HepG2 (cell line): ENCODE measurements at regions not wholly inside any gene's neighbourhood (a gene's known extent, or its start where the extent isn't known, plus 50 kb on each side); places are given as distances from the start of the nearest gene placed in this dataset.
A peak's percentile ranks its signal among the peaks of the same experiment; 100 is the strongest.

ENCODE experiments used
- ATAC-seq: fragments of 200-7000 bp; cut with Tn5 transposase; 3 replicates; pipeline ENCODE4 v1.9.1; 2020; ENCODE audit warnings: mild to moderate bottlenecking, moderate library complexity
- BruUV-seq: library from RNA; stranded (reverse); fragments of 400-500 nt; replicated peaks from 2 replicates; lab custom pipeline; 2021; lab: Mats Ljungman, UMichigan
- CTCF ChIA-PET: fragments of 300-600 bp; formaldehyde crosslinking; extraction: SDS; loops from one replicate; lab custom pipeline; 2021; ENCODE audit warnings: low total read pairs, inconsistent platforms, low intra/inter-chr PET ratio; lab: Yijun Ruan, JAX
- POLR2A ChIA-PET: fragments of 350-600 bp; sonication (Branson Sonifier 250); formaldehyde crosslinking; loops from one replicate; lab custom pipeline; 2020; ENCODE audit warnings: antibody characterized with exemption, inconsistent platforms; lab: Yijun Ruan, JAX
- DNase-seq: peaks from one replicate; pipeline ENCODE4 v3.0.0-alpha.2; 2015; ENCODE audit warnings: low spot score
- FAIRE-seq: peaks from 3 replicates; lab custom pipeline; 2011; peaks lifted over from hg19 to GRCh38; lab: Jason Lieb, UNC
- H2AFZ ChIP-seq: one replicate; pipeline ENCODE4 v1.6.1; 2011; ENCODE audit warnings: low read length, inconsistent platforms
- H3K27ac ChIP-seq: fragments of 300-600 bp; 3 replicates; pipeline ENCODE4 v1.8.0; 2011; ENCODE audit warnings: mixed run types, mild to moderate bottlenecking, mixed read lengths, low read length, inconsistent platforms; ENCODE audit not compliant: insufficient read depth; ENCODE audit errors: extremely low read length
- H3K27me3 ChIP-seq, 2 experiments: fragments of 200-600 bp in 1 of 2; 2 replicates in 1 of 2; 3 replicates in 1 of 2; pipeline versions ENCODE4 v1.6.0 to v1.8.0; 2011; ENCODE audit warnings: low read length in 2 of 2, mild to moderate bottlenecking in 2 of 2, moderate library complexity in 2 of 2, inconsistent platforms in 1 of 2; ENCODE audit not compliant: insufficient read depth in 2 of 2, control insufficient read depth in 1 of 2
- H3K36me3 ChIP-seq, 2 experiments: fragments of 200-600 bp in 1 of 2; replicated peaks in 1 of 2; 2 replicates in 1 of 2; 3 replicates in 1 of 2; pipeline versions ENCODE4 v1.5.1 to v1.8.0; 2011; ENCODE audit warnings: low read length in 2 of 2, inconsistent platforms in 1 of 2; ENCODE audit not compliant: insufficient read depth in 2 of 2, control insufficient read depth in 1 of 2
- H3K4me1 ChIP-seq: 2 replicates; pipeline ENCODE4 v1.5.1; 2012; ENCODE audit warnings: low read length, inconsistent platforms; ENCODE audit not compliant: insufficient read depth
- H3K4me2 ChIP-seq: 2 replicates; pipeline ENCODE4 v1.6.0; 2011; ENCODE audit warnings: low read depth, low read length, inconsistent platforms
- H3K4me3 ChIP-seq, 3 experiments: fragments of 200-600 bp in 1 of 3; sonication (generic), shearing (Covaris generic) in 1 of 3; replicated peaks in 1 of 3; 2 replicates each; pipeline ENCODE4 v1.5.1; 2011 to 2016; ENCODE audit warnings: low read length in 3 of 3, inconsistent platforms in 2 of 3, low read depth in 2 of 3, mild to moderate bottlenecking in 2 of 3, control low read depth in 1 of 3, mixed read lengths in 1 of 3; ENCODE audit not compliant: insufficient read depth in 1 of 3
- H3K79me2 ChIP-seq: one replicate; pipeline ENCODE4 v1.6.1; 2011; ENCODE audit warnings: low read length, inconsistent platforms; ENCODE audit not compliant: insufficient read depth
- H3K9ac ChIP-seq: 2 replicates; pipeline ENCODE4 v1.6.0; 2011; ENCODE audit warnings: mild to moderate bottlenecking, low read depth, low read length, inconsistent platforms; ENCODE audit not compliant: insufficient read depth
- H3K9me3 ChIP-seq: 2 replicates; pipeline ENCODE4 v1.5.1; 2012; ENCODE audit warnings: mild to moderate bottlenecking, low read length
- H4K20me1 ChIP-seq: 2 replicates; pipeline ENCODE4 v1.6.0; 2011; ENCODE audit warnings: inconsistent platforms, mild to moderate bottlenecking, low read length, moderate library complexity; ENCODE audit not compliant: insufficient read depth
- ARID4A ChIP-seq: sonication (generic); formaldehyde crosslinking; IDR thresholded peaks from 2 replicates; pipeline ENCODE4 v1.5.0; 2020; ENCODE audit warnings: mild to moderate bottlenecking, missing genetic modification reagents, borderline replicate concordance
- FOSL1 ChIP-seq: sonication (generic); formaldehyde crosslinking; IDR thresholded peaks from 2 replicates; pipeline ENCODE4 v1.9.0; 2021; ENCODE audit warnings: missing genetic modification reagents, borderline replicate concordance
- HOXA3 ChIP-seq: sonication (generic); formaldehyde crosslinking; IDR thresholded peaks from 2 replicates; pipeline ENCODE4 v1.5.0; 2020; ENCODE audit warnings: missing genetic modification reagents
- ISL2 ChIP-seq: sonication (generic); formaldehyde crosslinking; IDR thresholded peaks from 2 replicates; pipeline ENCODE4 v1.5.0; 2020; ENCODE audit warnings: missing genetic modification reagents
- KAT7 ChIP-seq: IDR thresholded peaks from 2 replicates; pipeline ENCODE4 v1.6.1; 2018; ENCODE audit warnings: borderline replicate concordance, missing compliant biosample characterization
- KLF15 ChIP-seq: sonication (generic); formaldehyde crosslinking; IDR thresholded peaks from 2 replicates; pipeline ENCODE4 v1.8.1; 2023; ENCODE audit warnings: borderline replicate concordance, mild to moderate bottlenecking, inconsistent platforms, missing genetic modification reagents, mixed read lengths
- MAX ChIP-seq: IDR thresholded peaks from 2 replicates; pipeline ENCODE4 v1.6.1; 2012; ENCODE audit warnings: inconsistent platforms
- MED1 ChIP-seq: sonication (generic); formaldehyde crosslinking; IDR thresholded peaks from 2 replicates; pipeline ENCODE4 v1.4.0; 2020; ENCODE audit warnings: missing genetic modification reagents
- NAIF1 ChIP-seq: sonication (generic); formaldehyde crosslinking; IDR thresholded peaks from 2 replicates; pipeline ENCODE4 v1.5.0; 2020; ENCODE audit warnings: mild to moderate bottlenecking, missing genetic modification reagents, borderline replicate concordance
- RBFOX2 ChIP-seq: fragments of 200-400 bp; formaldehyde crosslinking; IDR thresholded peaks from 2 replicates; pipeline ENCODE4 v1.6.1; 2017; ENCODE audit warnings: low read depth, mild to moderate bottlenecking, low read length
- SAFB2 ChIP-seq: sonication (generic); formaldehyde crosslinking; IDR thresholded peaks from 2 replicates; pipeline ENCODE4 v1.5.1; 2020; ENCODE audit warnings: missing genetic modification reagents, low read depth, mild to moderate bottlenecking, borderline replicate concordance
- SNAPC4 ChIP-seq: sonication (generic); formaldehyde crosslinking; IDR thresholded peaks from 2 replicates; pipeline ENCODE4 v1.4.0; 2020; ENCODE audit warnings: mild to moderate bottlenecking, missing genetic modification reagents
- SRSF1 ChIP-seq: fragments of 200-400 bp; formaldehyde crosslinking; optimal IDR thresholded peaks from 2 replicates; pipeline ENCODE3; 2017; ENCODE audit warnings: mild to moderate bottlenecking, low read depth, low read length, moderate library complexity
- ZBTB8A ChIP-seq: sonication (generic); formaldehyde crosslinking; IDR thresholded peaks from 2 replicates; pipeline ENCODE4 v1.4.0; 2020; ENCODE audit warnings: mild to moderate bottlenecking, low read depth, missing genetic modification reagents, borderline replicate concordance
- ZNF7 ChIP-seq: IDR thresholded peaks from 2 replicates; pipeline ENCODE4 v1.6.1; 2016; ENCODE audit warnings: missing biosample characterization, missing genetic modification reagents
- ZNF792 ChIP-seq: IDR thresholded peaks from 2 replicates; pipeline ENCODE4 v1.6.1; 2016
- ZNF891 ChIP-seq: sonication (generic); formaldehyde crosslinking; IDR thresholded peaks from 2 replicates; pipeline ENCODE4 v1.5.0; 2020; ENCODE audit warnings: mild to moderate bottlenecking, missing genetic modification reagents
- WGBS: methylation state at CpG from one replicate; pipeline ENCODE4 v1.1.6; 2017; ENCODE audit warnings: low lambda C conversion rate; 5-methylcytosine and 5-hydroxymethylcytosine counted together
- in situ Hi-C: cut with HindIII; loops from 2 replicates; pipeline ENCODE4 v1.10.0; 2017; ENCODE audit warnings: low pct_unique_long_range_greater_than_20kb; ENCODE audit not compliant: extremely low pct_ligation_motif_present
- intact Hi-C: fragments of 100-400 bp; cut with micrococcal nuclease; formaldehyde crosslinking; loops from one replicate; pipeline ENCODE4 v1.10.0; 2022; ENCODE audit not compliant: unreplicated experiment

GRCh38 chr3:82509951-82510603 is 748.6 kb upstream of the GBE1 start:
- peak overlapping the region; percentile 36 for H3K4me2 ChIP-seq
- FAIRE-seq (no peak), DNase-seq (no peak), ATAC-seq (peak; percentile 30)
- no TSS peak for BruUV-seq
- no peak overlapping the region for H3K4me3 ChIP-seq
- H3K36me3 ChIP-seq = no peaks in the 10 kb centered on the region
- ChIA-PET CTCF (no interaction called here), POLR2A (no interaction called here)
- no peaks in the 10 kb centered on the region for H3K79me2 ChIP-seq
- H3K27me3 ChIP-seq = no peaks in the 10 kb centered on the region
- no peaks in the 10 kb centered on the region for H4K20me1 ChIP-seq
- no peaks in the 10 kb centered on the region for H3K4me1 ChIP-seq
- in situ Hi-C loops (no loop called here), intact Hi-C loops (no loop called here)
- no peak overlapping the region for H2AFZ ChIP-seq
- H3K9ac ChIP-seq = no peak overlapping the region
- no peaks in the 10 kb centered on the region for H3K9me3 ChIP-seq
- no peak overlapping the region for H3K27ac ChIP-seq
- 37% methylated on average over 10 of the region's 16 CpGs for WGBS
- TF ChIP-seq KLF15 (CRISPR knock-in tag) (no peak), HOXA3 (CRISPR knock-in tag) (no peak), SRSF1 (no peak), MED1 (CRISPR knock-in tag) (no peak), FOSL1 (CRISPR knock-in tag) (no peak), SAFB2 (CRISPR knock-in tag) (no peak), ISL2 (CRISPR knock-in tag) (no peak), NAIF1 (CRISPR knock-in tag) (no peak), ARID4A (no peak), ZNF792 (CRISPR knock-in tag) (no peak), ZBTB8A (no peak), SNAPC4 (CRISPR knock-in tag) (no peak), ZNF7 (CRISPR knock-in tag) (no peak), KAT7 (CRISPR knock-in tag) (no peak), ZNF891 (CRISPR knock-in tag) (no peak), RBFOX2 (no peak), MAX (no peak)
